ENCODE measurements at regions not wholly inside any gene's neighbourhood (a gene's known extent, or its start where the extent isn't known, plus 50 kb on each side); places are given as distances from the start of the nearest gene placed in this dataset. TPM values are rescaled to one million over a fixed set of nuclear protein-coding genes. Genes with fewer than 3 reads are reported as not detected.
"Not testable (repeated sequence)": the region's sequence is repeated elsewhere in the genome, so short reads cannot be mapped to it uniquely, and the experiment has no call there.

DNA sequence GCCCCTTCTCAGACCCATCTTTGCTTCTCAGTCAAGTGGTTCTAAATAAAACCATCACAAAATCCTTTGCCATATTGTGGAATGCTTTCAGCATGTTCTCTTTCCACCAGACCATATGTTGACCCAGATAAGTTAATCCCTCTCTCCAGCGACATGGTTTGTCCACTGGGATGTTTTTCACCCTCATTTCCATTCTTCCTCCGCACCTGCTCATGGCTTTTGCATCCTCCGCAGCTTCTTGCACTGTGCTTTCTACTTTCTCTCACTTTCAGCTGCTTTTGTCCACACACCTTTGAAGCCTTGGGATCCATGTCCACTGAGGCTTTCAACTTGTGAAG, 52.3 kb upstream of the WAC start:
- no peaks in the 10 kb centered on the region for H3K79me2 ChIP-seq
- H3K4me1 ChIP-seq (ENCODE audit: insufficient read depth): no peaks in the 10 kb centered on the region
- H3K9me3 ChIP-seq (ENCODE audit: low read depth): no peaks in the 10 kb centered on the region
- H3K9me2 ChIP-seq (replicated peaks; ENCODE audit: insufficient read depth): no peaks in the 10 kb centered on the region
- no peak for TF ChIP-seq EZH2 (IDR thresholded peaks at IDR 0.05; ENCODE audit: borderline replicate concordance)
- TF ChIP-seq, protein P1, sequence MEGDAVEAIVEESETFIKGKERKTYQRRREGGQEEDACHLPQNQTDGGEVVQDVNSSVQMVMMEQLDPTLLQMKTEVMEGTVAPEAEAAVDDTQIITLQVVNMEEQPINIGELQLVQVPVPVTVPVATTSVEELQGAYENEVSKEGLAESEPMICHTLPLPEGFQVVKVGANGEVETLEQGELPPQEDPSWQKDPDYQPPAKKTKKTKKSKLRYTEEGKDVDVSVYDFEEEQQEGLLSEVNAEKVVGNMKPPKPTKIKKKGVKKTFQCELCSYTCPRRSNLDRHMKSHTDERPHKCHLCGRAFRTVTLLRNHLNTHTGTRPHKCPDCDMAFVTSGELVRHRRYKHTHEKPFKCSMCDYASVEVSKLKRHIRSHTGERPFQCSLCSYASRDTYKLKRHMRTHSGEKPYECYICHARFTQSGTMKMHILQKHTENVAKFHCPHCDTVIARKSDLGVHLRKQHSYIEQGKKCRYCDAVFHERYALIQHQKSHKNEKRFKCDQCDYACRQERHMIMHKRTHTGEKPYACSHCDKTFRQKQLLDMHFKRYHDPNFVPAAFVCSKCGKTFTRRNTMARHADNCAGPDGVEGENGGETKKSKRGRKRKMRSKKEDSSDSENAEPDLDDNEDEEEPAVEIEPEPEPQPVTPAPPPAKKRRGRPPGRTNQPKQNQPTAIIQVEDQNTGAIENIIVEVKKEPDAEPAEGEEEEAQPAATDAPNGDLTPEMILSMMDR (IDR thresholded peaks at IDR 0.05; ENCODE audit: poor library complexity): no peak
- H3K4me2 ChIP-seq: no peak overlapping the region
- H3K27ac ChIP-seq: no peak overlapping the region
- no peaks in the 10 kb centered on the region for H3K36me3 ChIP-seq (replicated peaks; ENCODE audit: insufficient read depth, low read depth)
- H3K4me3 ChIP-seq: no peak overlapping the region
- no peak overlapping the region for H2AFZ ChIP-seq
- DNase-seq (ENCODE audit: low spot score): no peak
- no peaks in the 10 kb centered on the region for H4K20me1 ChIP-seq (ENCODE audit: insufficient read depth, poor library complexity, severe bottlenecking)
- WGBS (ENCODE audit: low lambda C conversion rate, missing lambda C conversion rate): 77% methylated on average over 3 of the region's 3 CpGs
- H3K27me3 ChIP-seq: no peaks in the 10 kb centered on the region

- 81% methylated on average over 5 of the region's 5 CpGs for WGBS (ENCODE audit: low lambda C conversion rate, missing lambda C conversion rate)
- not testable (repeated sequence) for H2AFZ ChIP-seq; H3K27me3 ChIP-seq; DNase-seq (ENCODE audit: low spot score); H3K4me1 ChIP-seq (ENCODE audit: insufficient read depth); H4K20me1 ChIP-seq (ENCODE audit: insufficient read depth, poor library complexity, severe bottlenecking); H3K4me3 ChIP-seq; H3K9me3 ChIP-seq (ENCODE audit: low read depth); H3K36me3 ChIP-seq (replicated peaks; ENCODE audit: insufficient read depth, low read depth); H3K79me2 ChIP-seq; H3K4me2 ChIP-seq; H3K27ac ChIP-seq; H3K9me2 ChIP-seq (replicated peaks; ENCODE audit: insufficient read depth)
These were observed 51.6 kb upstream of the WAC start for GRCh38 chr10:28481346-28481745.

DNA sequence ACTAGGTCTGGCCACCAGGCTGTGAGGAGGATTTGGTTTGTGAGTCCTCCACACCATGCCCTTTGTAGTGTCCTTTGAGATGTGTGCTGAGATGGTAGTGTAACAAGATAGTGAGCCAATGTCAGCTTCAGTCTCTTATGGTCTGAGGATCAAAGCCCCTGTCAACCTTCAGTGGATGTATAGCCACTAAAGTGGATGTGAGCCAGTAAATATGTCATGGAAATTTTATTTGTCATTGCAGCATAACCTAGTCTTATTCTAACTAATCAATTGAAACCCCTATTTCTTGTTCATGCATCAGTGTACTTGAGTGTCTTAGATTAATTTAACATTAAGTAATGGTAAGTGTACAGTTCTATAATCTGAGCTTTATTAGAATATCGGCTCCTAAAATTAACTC, 51.0 kb upstream of the WAC start:
- 93% methylated on average over 1 of the region's 1 CpG for WGBS (ENCODE audit: low lambda C conversion rate, missing lambda C conversion rate)
- Histone ChIP-seq H3K27me3 (no peaks in the 10 kb centered on the region), H3K4me1 (ENCODE audit: insufficient read depth) (no peaks in the 10 kb centered on the region), H3K27ac (no peak overlapping the region), H4K20me1 (ENCODE audit: insufficient read depth, poor library complexity, severe bottlenecking) (no peaks in the 10 kb centered on the region), H3K9me2 (replicated peaks; ENCODE audit: insufficient read depth) (no peaks in the 10 kb centered on the region), H2AFZ (no peak overlapping the region), H3K79me2 (no peaks in the 10 kb centered on the region), H3K4me2 (no peak overlapping the region), H3K4me3 (no peak overlapping the region), H3K9me3 (ENCODE audit: low read depth) (no peaks in the 10 kb centered on the region), H3K36me3 (replicated peaks; ENCODE audit: insufficient read depth, low read depth) (no peaks in the 10 kb centered on the region)
- DNase-seq (ENCODE audit: low spot score): no peak
- TF ChIP-seq, protein P1 (IDR thresholded peaks at IDR 0.05; ENCODE audit: poor library complexity): no peak
- TF ChIP-seq EZH2phosphoT487 (IDR thresholded peaks at IDR 0.05; ENCODE audit: low read depth, severe bottlenecking, unreplicated experiment) (no peak), EZH2 (IDR thresholded peaks at IDR 0.05; ENCODE audit: borderline replicate concordance) (no peak)

Small RNA genes lying in the stretch of these regions (small RNA-seq; reads per million reads assigned to genes)
- gene RF00012: not detected

All from hepatocyte (in vitro differentiated cells).